GM21526 (cell line): ENCODE measurements at regions not wholly inside any gene's neighbourhood (a gene's known extent, or its start where the extent isn't known, plus 50 kb on each side); places are given as distances from the start of the nearest gene placed in this dataset.
A peak's percentile ranks its signal among the peaks of the same experiment; 100 is the strongest.
"Not testable (repeated sequence)": the region's sequence is repeated elsewhere in the genome, so short reads cannot be mapped to it uniquely, and the experiment has no call there.

Experiments
- ATAC-seq: cut with Tn5 transposase; IDR thresholded peaks from one replicate; pipeline ENCODE4 v1.9.1; 2021; ENCODE audit warnings: moderate library complexity; ENCODE audit not compliant: unreplicated experiment, low FRiP score

GRCh38 chr1:99062192-99062591 lies 57.5 kb upstream of the PLPPR5 start:
- ATAC-seq: no peak

- ATAC-seq: no peak
Observed at GRCh38 chr1:99069146-99069545, 64.5 kb upstream of the PLPPR5 start.

GRCh38 chr1:99078529-99078928 lies 73.9 kb upstream of the PLPPR5 start:
- ATAC-seq: not testable (repeated sequence)

- ATAC-seq: no peak
Observed at GRCh38 chr1:99082366-99082765, 77.7 kb upstream of the PLPPR5 start.

- ATAC-seq: no peak
Observed at GRCh38 chr1:99083338-99083737, 78.7 kb upstream of the PLPPR5 start.

GRCh38 chr1:99084562-99084961 lies 79.9 kb upstream of the PLPPR5 start:
- peak; percentile 82 for ATAC-seq

GRCh38 chr1:99086057-99086456 lies 81.4 kb upstream of the PLPPR5 start:
- no peak for ATAC-seq

- no peak for ATAC-seq
Observed at GRCh38 chr1:99098589-99098988, 93.9 kb upstream of the PLPPR5 start.

- ATAC-seq: no peak
Observed at GRCh38 chr1:99106274-99106673, 101.6 kb upstream of the PLPPR5 start.

- ATAC-seq: no peak
Observed at GRCh38 chr1:99107680-99108079, 103.0 kb upstream of the PLPPR5 start.

- no peak for ATAC-seq
Observed at GRCh38 chr1:99110140-99111041, 105.7 kb upstream of the PLPPR5 start.

GRCh38 chr1:99115231-99115630 lies 110.6 kb upstream of the PLPPR5 start:
- ATAC-seq: no peak

GRCh38 chr1:99119188-99119587 lies 114.5 kb upstream of the PLPPR5 start:
- no peak for ATAC-seq

- ATAC-seq: no peak
Observed at GRCh38 chr1:99122039-99122438, 117.4 kb upstream of the PLPPR5 start.

- ATAC-seq: no peak
Observed at GRCh38 chr1:99123936-99124335, 119.3 kb upstream of the PLPPR5 start.

GRCh38 chr1:99131546-99131945 lies 126.9 kb upstream of the PLPPR5 start:
- no peak for ATAC-seq

GRCh38 chr1:99133756-99134500 lies 129.3 kb upstream of the PLPPR5 start:
- no peak for ATAC-seq

GRCh38 chr1:99137554-99138206 lies 126.6 kb upstream of the PLPPR4 start:
- ATAC-seq: no peak

GRCh38 chr1:99139876-99140275 lies 124.4 kb upstream of the PLPPR4 start:
- no peak for ATAC-seq

GRCh38 chr1:99146129-99146848 lies 118.0 kb upstream of the PLPPR4 start:
- no peak for ATAC-seq

- ATAC-seq: no peak
Observed at GRCh38 chr1:99149952-99150351, 114.3 kb upstream of the PLPPR4 start.
